ENCODE measurements at regions not wholly inside any gene's neighbourhood (a gene's known extent, or its start where the extent isn't known, plus 50 kb on each side); places are given as distances from the start of the nearest gene placed in this dataset.

- DNase-seq (ENCODE audit: low read depth in 4 of 4, low spot score in 3 of 4), result no peak
Measured at GRCh38 chr3:82783194-82783593, 1021.7 kb upstream of the GBE1 start.

GRCh38 chr3:82773207-82773606 is 1011.8 kb upstream of the GBE1 start:
- DNase-seq (ENCODE audit: low read depth in 4 of 4, low spot score in 3 of 4), result no peak

- no peak for DNase-seq (ENCODE audit: low read depth in 4 of 4, low spot score in 3 of 4)
Measured at GRCh38 chr3:82764521-82764920, 1003.1 kb upstream of the GBE1 start.

- no peak for DNase-seq (ENCODE audit: low read depth in 4 of 4, low spot score in 3 of 4)
Measured at GRCh38 chr3:82761858-82762257, 1000.4 kb upstream of the GBE1 start.

- no peak for DNase-seq (ENCODE audit: low read depth in 4 of 4, low spot score in 3 of 4)
Measured at GRCh38 chr3:82745544-82745943, 984.1 kb upstream of the GBE1 start.

GRCh38 chr3:82743196-82743595 is 981.8 kb upstream of the GBE1 start:
- no peak for DNase-seq (ENCODE audit: low read depth in 4 of 4, low spot score in 3 of 4)

GRCh38 chr3:82741346-82741745 is 979.9 kb upstream of the GBE1 start:
- DNase-seq (ENCODE audit: low read depth in 4 of 4, low spot score in 3 of 4), result no peak

- no peak for DNase-seq (ENCODE audit: low read depth in 4 of 4, low spot score in 3 of 4)
Measured at GRCh38 chr3:82739390-82739789, 977.9 kb upstream of the GBE1 start.

GRCh38 chr3:82736696-82737277 is 975.3 kb upstream of the GBE1 start:
- no peak for DNase-seq (ENCODE audit: low read depth in 4 of 4, low spot score in 3 of 4)

- no peak for DNase-seq (ENCODE audit: low read depth in 4 of 4, low spot score in 3 of 4)
Measured at GRCh38 chr3:82715091-82715856, 953.8 kb upstream of the GBE1 start.

GRCh38 chr3:82707035-82707434 is 945.6 kb upstream of the GBE1 start:
- no peak for DNase-seq (ENCODE audit: low read depth in 4 of 4, low spot score in 3 of 4)

- DNase-seq (ENCODE audit: low read depth in 4 of 4, low spot score in 3 of 4), result no peak
Measured at GRCh38 chr3:82685761-82686160, 924.3 kb upstream of the GBE1 start.

GRCh38 chr3:82676356-82677026 is 915.0 kb upstream of the GBE1 start:
- no peak for DNase-seq (ENCODE audit: low read depth in 4 of 4, low spot score in 3 of 4)

- no peak for DNase-seq (ENCODE audit: low read depth in 4 of 4, low spot score in 3 of 4)
Measured at GRCh38 chr3:82672966-82673365, 911.5 kb upstream of the GBE1 start.

- DNase-seq (ENCODE audit: low read depth in 4 of 4, low spot score in 3 of 4), result no peak
Measured at GRCh38 chr3:82671466-82671865, 910.0 kb upstream of the GBE1 start.

GRCh38 chr3:82654708-82655107 is 893.3 kb upstream of the GBE1 start:
- no peak for DNase-seq (ENCODE audit: low read depth in 4 of 4, low spot score in 3 of 4)

- DNase-seq (ENCODE audit: low read depth in 4 of 4, low spot score in 3 of 4), result no peak
Measured at GRCh38 chr3:82643948-82644347, 882.5 kb upstream of the GBE1 start.

- DNase-seq (ENCODE audit: low read depth in 4 of 4, low spot score in 3 of 4), result no peak
Measured at GRCh38 chr3:82641701-82642100, 880.3 kb upstream of the GBE1 start.

- DNase-seq (ENCODE audit: low read depth in 4 of 4, low spot score in 3 of 4), result no peak
Measured at GRCh38 chr3:82640254-82640653, 878.8 kb upstream of the GBE1 start.

GRCh38 chr3:82637574-82637973 is 876.1 kb upstream of the GBE1 start:
- DNase-seq (ENCODE audit: low read depth in 4 of 4, low spot score in 3 of 4), result no peak

GRCh38 chr3:82636177-82636576 is 874.7 kb upstream of the GBE1 start:
- no peak for DNase-seq (ENCODE audit: low read depth in 4 of 4, low spot score in 3 of 4)

GRCh38 chr3:82633319-82633718 is 871.9 kb upstream of the GBE1 start:
- DNase-seq (ENCODE audit: low read depth in 4 of 4, low spot score in 3 of 4), result no peak
